HL-60 (cell line): ENCODE measurements at regions not wholly inside any gene's neighbourhood (a gene's known extent, or its start where the extent isn't known, plus 50 kb on each side); places are given as distances from the start of the nearest gene placed in this dataset.

ENCODE experiments used
- DNase-seq, 2 experiments: peaks; one replicate each; pipeline ENCODE4 v3.0.0-alpha.2; 2010 to 2020; ENCODE audit warnings: low read depth in 1 of 2, low spot score in 1 of 2
- H3K27ac ChIP-seq: fragments of 250-450 bp; sonication (Bioruptor Pico); replicated peaks from 2 replicates; pipeline ENCODE4 v1.5.1; 2020; ENCODE audit warnings: mild to moderate bottlenecking, moderate library complexity
- H3K27me3 ChIP-seq: fragments of 250-450 bp; sonication (Bioruptor Pico); 2 replicates; pipeline ENCODE4 v1.5.1; 2021; ENCODE audit warnings: mild to moderate bottlenecking, moderate library complexity; ENCODE audit not compliant: insufficient read depth, poor library complexity, severe bottlenecking
- H3K4me3 ChIP-seq: replicated peaks from 2 replicates; pipeline ENCODE4 v1.5.1; 2011; ENCODE audit warnings: mild to moderate bottlenecking, control low read depth, low read length; ENCODE audit not compliant: insufficient read depth
- CTCF ChIP-seq: IDR thresholded peaks from one replicate; pipeline ENCODE4 v1.5.1; 2011; ENCODE audit warnings: low read length, control low read depth, inconsistent platforms; ENCODE audit not compliant: insufficient read depth
- GABPA ChIP-seq: IDR thresholded peaks from 2 replicates; pipeline ENCODE4 v1.6.1; 2012; ENCODE audit warnings: low read depth
- POLR2AphosphoS5 ChIP-seq: IDR thresholded peaks from 2 replicates; pipeline ENCODE4 v1.6.1; 2012; ENCODE audit warnings: low read depth
- REST ChIP-seq: IDR thresholded peaks from 2 replicates; pipeline ENCODE4 v1.6.1; 2012; ENCODE audit warnings: low read depth; ENCODE audit not compliant: insufficient replicate concordance
- SPI1 ChIP-seq: IDR thresholded peaks from 2 replicates; pipeline ENCODE4 v1.6.1; 2012; ENCODE audit warnings: low read depth, mild to moderate bottlenecking, borderline replicate concordance

- no peaks in the 10 kb centered on the region for H3K27me3 ChIP-seq
- DNase-seq: no peak
- H3K27ac ChIP-seq: no peak overlapping the region
- H3K4me3 ChIP-seq: no peak overlapping the region
- TF ChIP-seq GABPA (no peak), POLR2AphosphoS5 (no peak), REST (no peak), CTCF (no peak), SPI1 (no peak)
Observed at GRCh38 chr2:5057891-5058351, 634.3 kb upstream of the SOX11 start.

- H3K27me3 ChIP-seq: no peaks in the 10 kb centered on the region
- no peak overlapping the region for H3K27ac ChIP-seq
- TF ChIP-seq CTCF (no peak), POLR2AphosphoS5 (no peak), GABPA (no peak), SPI1 (no peak), REST (no peak)
- no peak for DNase-seq
- H3K4me3 ChIP-seq: no peak overlapping the region
Observed at GRCh38 chr2:5060956-5061355, 631.2 kb upstream of the SOX11 start.

- DNase-seq: no peak
- Histone ChIP-seq H3K4me3 (no peak overlapping the region), H3K27me3 (no peaks in the 10 kb centered on the region), H3K27ac (no peak overlapping the region)
- no peak for TF ChIP-seq POLR2AphosphoS5
- TF ChIP-seq SPI1: no peak
- TF ChIP-seq GABPA: no peak
- TF ChIP-seq CTCF: no peak
- no peak for TF ChIP-seq REST
Observed at GRCh38 chr2:5064687-5065086, 627.5 kb upstream of the SOX11 start.
